Activated CD4-positive, alpha-beta T cell treated with anti-CD3 and anti-CD28 coated beads, Interleukin-2, amount 10 ng/mL, durations not matched to agents 24 days and 14 days (primary cell): ENCODE measurements at regions not wholly inside any gene's neighbourhood (a gene's known extent, or its start where the extent isn't known, plus 50 kb on each side); places are given as distances from the start of the nearest gene placed in this dataset.
"Not testable (repeated sequence)": the region's sequence is repeated elsewhere in the genome, so short reads cannot be mapped to it uniquely, and the experiment has no call there.

ENCODE experiments used
- DNase-seq: peaks from one replicate; pipeline ENCODE4 v3.0.0; 2022
- H3K27ac Mint-ChIP-seq: one replicate; pipeline ENCODE4 v1.8.0; 2022; ENCODE audit warnings: mild to moderate bottlenecking, mixed read lengths
- H3K27me3 Mint-ChIP-seq: one replicate; pipeline ENCODE4 v1.8.0; 2022; ENCODE audit warnings: mixed read lengths
- H3K36me3 Mint-ChIP-seq: one replicate; pipeline ENCODE4 v1.8.0; 2022; ENCODE audit warnings: low read depth, mild to moderate bottlenecking, mixed read lengths
- H3K4me1 Mint-ChIP-seq: one replicate; pipeline ENCODE4 v1.8.0; 2021; ENCODE audit warnings: mixed read lengths
- H3K4me3 Mint-ChIP-seq: one replicate; pipeline ENCODE4 v1.8.0; 2022; ENCODE audit warnings: mild to moderate bottlenecking, moderate library complexity, mixed read lengths
- H3K9me3 Mint-ChIP-seq: one replicate; pipeline ENCODE4 v1.8.0; 2021; ENCODE audit warnings: mixed read lengths
- intact Hi-C: fragments of 100-400 bp; cut with micrococcal nuclease; formaldehyde crosslinking; loops from one replicate; pipeline ENCODE4 v1.15.1; 2023

- no peaks in the 10 kb centered on the region for H3K9me3 Mint-ChIP-seq
- no peak for DNase-seq
- no peak overlapping the region for H3K27ac Mint-ChIP-seq
- intact Hi-C loops: no loop called here
- no peaks in the 10 kb centered on the region for H3K27me3 Mint-ChIP-seq
- H3K4me3 Mint-ChIP-seq: no peak overlapping the region
- no peaks in the 10 kb centered on the region for H3K36me3 Mint-ChIP-seq
- H3K4me1 Mint-ChIP-seq: no peaks in the 10 kb centered on the region
These were observed 526.7 kb upstream of the AGA start for GRCh38 chr4:177968817-177969442.

- intact Hi-C loops: no loop called here
- H3K4me3 Mint-ChIP-seq: no peak overlapping the region
- no peaks in the 10 kb centered on the region for H3K36me3 Mint-ChIP-seq
- no peaks in the 10 kb centered on the region for H3K4me1 Mint-ChIP-seq
- H3K27me3 Mint-ChIP-seq: no peaks in the 10 kb centered on the region
- DNase-seq: no peak
- no peak overlapping the region for H3K27ac Mint-ChIP-seq
- no peaks in the 10 kb centered on the region for H3K9me3 Mint-ChIP-seq
These were observed 532.2 kb upstream of the AGA start for GRCh38 chr4:177974461-177974860.

GRCh38 chr4:177975315-177975987 is 533.2 kb upstream of the AGA start:
- no peaks in the 10 kb centered on the region for H3K4me1 Mint-ChIP-seq
- DNase-seq: no peak
- no peaks in the 10 kb centered on the region for H3K36me3 Mint-ChIP-seq
- H3K9me3 Mint-ChIP-seq: no peaks in the 10 kb centered on the region
- H3K27ac Mint-ChIP-seq: no peak overlapping the region
- H3K4me3 Mint-ChIP-seq: no peak overlapping the region
- no peaks in the 10 kb centered on the region for H3K27me3 Mint-ChIP-seq
- intact Hi-C loops: no loop called here

GRCh38 chr4:177986236-177986635 is 544.0 kb upstream of the AGA start:
- Mint-ChIP-seq H3K4me3 (no peak overlapping the region), H3K27me3 (no peaks in the 10 kb centered on the region), H3K9me3 (no peaks in the 10 kb centered on the region), H3K27ac (no peak overlapping the region), H3K4me1 (no peaks in the 10 kb centered on the region), H3K36me3 (no peaks in the 10 kb centered on the region)
- intact Hi-C loops: no loop called here
- no peak for DNase-seq

GRCh38 chr4:177987896-177988295 is 545.7 kb upstream of the AGA start:
- Mint-ChIP-seq H3K27me3 (no peaks in the 10 kb centered on the region), H3K27ac (no peak overlapping the region), H3K9me3 (no peaks in the 10 kb centered on the region), H3K4me3 (no peak overlapping the region), H3K4me1 (no peaks in the 10 kb centered on the region), H3K36me3 (no peaks in the 10 kb centered on the region)
- DNase-seq: no peak
- intact Hi-C loops: no loop called here

GRCh38 chr4:177989503-177990201 is 547.4 kb upstream of the AGA start:
- H3K9me3 Mint-ChIP-seq: no peaks in the 10 kb centered on the region
- H3K36me3 Mint-ChIP-seq: no peaks in the 10 kb centered on the region
- H3K27ac Mint-ChIP-seq: no peak overlapping the region
- DNase-seq: no peak
- no peaks in the 10 kb centered on the region for H3K4me1 Mint-ChIP-seq
- H3K4me3 Mint-ChIP-seq: no peak overlapping the region
- H3K27me3 Mint-ChIP-seq: no peaks in the 10 kb centered on the region
- intact Hi-C loops: no loop called here

- DNase-seq: no peak
- Mint-ChIP-seq H3K4me3 (no peak overlapping the region), H3K36me3 (no peaks in the 10 kb centered on the region), H3K27ac (no peak overlapping the region), H3K9me3 (no peaks in the 10 kb centered on the region), H3K4me1 (no peaks in the 10 kb centered on the region), H3K27me3 (no peaks in the 10 kb centered on the region)
- intact Hi-C loops: no loop called here
These were observed 560.9 kb upstream of the AGA start for GRCh38 chr4:178003098-178003657.

- DNase-seq: no peak
- H3K4me1 Mint-ChIP-seq: no peaks in the 10 kb centered on the region
- no peak overlapping the region for H3K4me3 Mint-ChIP-seq
- intact Hi-C loops: no loop called here
- no peaks in the 10 kb centered on the region for H3K36me3 Mint-ChIP-seq
- H3K27me3 Mint-ChIP-seq: no peaks in the 10 kb centered on the region
- H3K9me3 Mint-ChIP-seq: no peaks in the 10 kb centered on the region
- no peak overlapping the region for H3K27ac Mint-ChIP-seq
These were observed 568.4 kb upstream of the AGA start for GRCh38 chr4:178010596-178010995.

- H3K4me3 Mint-ChIP-seq, H3K27ac Mint-ChIP-seq, H3K4me1 Mint-ChIP-seq, intact Hi-C loops, DNase-seq, H3K27me3 Mint-ChIP-seq, H3K36me3 Mint-ChIP-seq, H3K9me3 Mint-ChIP-seq: not testable (repeated sequence)
These were observed 572.8 kb upstream of the AGA start for GRCh38 chr4:178015046-178015445.

- Mint-ChIP-seq H3K4me1 (no peaks in the 10 kb centered on the region), H3K27me3 (no peaks in the 10 kb centered on the region), H3K9me3 (no peaks in the 10 kb centered on the region), H3K27ac (no peak overlapping the region), H3K36me3 (no peaks in the 10 kb centered on the region), H3K4me3 (no peak overlapping the region)
- DNase-seq: no peak
- intact Hi-C loops: no loop called here
These were observed 584.8 kb upstream of the AGA start for GRCh38 chr4:178026999-178027398.

GRCh38 chr4:178027796-178028195 is 585.6 kb upstream of the AGA start:
- Mint-ChIP-seq H3K4me3 (no peak overlapping the region), H3K9me3 (no peaks in the 10 kb centered on the region), H3K27ac (no peak overlapping the region), H3K36me3 (no peaks in the 10 kb centered on the region), H3K4me1 (no peaks in the 10 kb centered on the region), H3K27me3 (no peaks in the 10 kb centered on the region)
- no peak for DNase-seq
- intact Hi-C loops: no loop called here

GRCh38 chr4:178028481-178028880 is 586.2 kb upstream of the AGA start:
- H3K4me1 Mint-ChIP-seq: no peaks in the 10 kb centered on the region
- H3K36me3 Mint-ChIP-seq: no peaks in the 10 kb centered on the region
- no peaks in the 10 kb centered on the region for H3K9me3 Mint-ChIP-seq
- intact Hi-C loops: no loop called here
- H3K27ac Mint-ChIP-seq: no peak overlapping the region
- no peaks in the 10 kb centered on the region for H3K27me3 Mint-ChIP-seq
- H3K4me3 Mint-ChIP-seq: no peak overlapping the region
- DNase-seq: no peak

- Mint-ChIP-seq H3K9me3 (no peaks in the 10 kb centered on the region), H3K36me3 (no peaks in the 10 kb centered on the region), H3K27me3 (no peaks in the 10 kb centered on the region), H3K4me1 (no peaks in the 10 kb centered on the region), H3K4me3 (no peak overlapping the region), H3K27ac (no peak overlapping the region)
- no peak for DNase-seq
- intact Hi-C loops: no loop called here
These were observed 595.4 kb upstream of the AGA start for GRCh38 chr4:178037459-178038214.

- Mint-ChIP-seq H3K9me3 (peaks cover 2% of the 10 kb centered on the region), H3K4me1 (no peaks in the 10 kb centered on the region), H3K27me3 (no peaks in the 10 kb centered on the region), H3K4me3 (no peak overlapping the region), H3K36me3 (no peaks in the 10 kb centered on the region), H3K27ac (no peak overlapping the region)
- intact Hi-C loops: no loop called here
- no peak for DNase-seq
These were observed 614.8 kb upstream of the AGA start for GRCh38 chr4:178056996-178057395.
